Body of pancreas (tissue), 4 donors: ENCODE measurements at regions not wholly inside any gene's neighbourhood (a gene's known extent, or its start where the extent isn't known, plus 50 kb on each side); places are given as distances from the start of the nearest gene placed in this dataset.

Source experiments
- ATAC-seq: fragments of 150-250 bp; one replicate; pipeline ENCODE4 v1.9.1; 2016
- DNase-seq, 4 donors: peaks; one replicate each; pipeline ENCODE4 v3.0.0-alpha.2; 2019
- H3K27ac ChIP-seq, 4 donors: fragments of 200-600 bp; sonication (generic); 1 replicate in 3 of 4; 2 replicates in 1 of 4; pipeline versions ENCODE4 v1.5.1 to v1.6.1; 2016 to 2019; ENCODE audit warnings: mild to moderate bottlenecking in 1 of 4, mixed read lengths in 1 of 4, moderate library complexity in 1 of 4
- H3K27me3 ChIP-seq, 2 donors: fragments of 200-600 bp; sonication (generic); one replicate each; pipeline ENCODE4 v1.6.0; 2016; ENCODE audit warnings: mild to moderate bottlenecking in 1 of 2
- H3K36me3 ChIP-seq, 2 donors: fragments of 200-600 bp; sonication (generic); replicated peaks in 1 of 2; 2 replicates each; pipeline ENCODE4 v1.5.1; 2016; ENCODE audit warnings: low read depth in 2 of 2; ENCODE audit not compliant: insufficient read depth in 1 of 2
- H3K4me1 ChIP-seq: fragments of 200-600 bp; sonication (generic); one replicate; pipeline ENCODE4 v1.6.0; 2016
- H3K4me3 ChIP-seq, 2 donors: fragments of 200-600 bp; sonication (generic); 1 replicate in 1 of 2; 2 replicates in 1 of 2; pipeline ENCODE4 v1.5.1; 2016 to 2019
- H3K9me3 ChIP-seq, 3 donors: fragments of 200-600 bp; sonication (generic); 1 replicate in 2 of 3; 2 replicates in 1 of 3; pipeline ENCODE4 v1.5.1; 2016
- CTCF ChIP-seq, 7 experiments: fragments of 450-650 bp in 4 of 7; fragments of 200-600 bp in 3 of 7; sonication (generic) in 3 of 7; IDR thresholded peaks; one replicate each; pipeline ENCODE4 v1.5.1; 2016 to 2019; ENCODE audit warnings: antibody characterized with exemption in 7 of 7
- POLR2A ChIP-seq, 3 donors: fragments of 450-650 bp; IDR thresholded peaks; one replicate each; pipeline ENCODE4 v1.6.1; 2016; ENCODE audit warnings: antibody characterized with exemption in 3 of 3, mild to moderate bottlenecking in 2 of 3
- WGBS, 2 donors: methylation state at CpG; one replicate each; pipeline ENCODE4 v1.1.5; 2017; 5-methylcytosine and 5-hydroxymethylcytosine counted together
- intact Hi-C: fragments of 100-400 bp; cut with DNase I; formaldehyde crosslinking; loops from one replicate; pipeline ENCODE4 v1.15.1; 2023

GRCh38 chr5:138649775-138650174, 74.6 kb upstream of the HSPA9 start:
- Histone ChIP-seq H3K4me3 (no peak overlapping the region), H3K9me3 (no peaks in the 10 kb centered on the region), H3K27me3 (no peaks in the 10 kb centered on the region), H3K36me3 (no peaks in the 10 kb centered on the region), H3K27ac (no peak overlapping the region), H3K4me1 (no peaks in the 10 kb centered on the region)
- WGBS, 2 donors = 65 to 80% methylated on average over 1 to 3 of the region's 3 CpGs
- ATAC-seq = no peak
- intact Hi-C loops = no loop called here
- DNase-seq = no peak
- TF ChIP-seq CTCF (IDR thresholded peaks at IDR 0.05) (no peak), POLR2A (IDR thresholded peaks at IDR 0.05) (no peak)

- no peaks in the 10 kb centered on the region for H3K9me3 ChIP-seq
- H3K27me3 ChIP-seq = no peaks in the 10 kb centered on the region
- TF ChIP-seq CTCF (IDR thresholded peaks at IDR 0.05) (no peak), POLR2A (IDR thresholded peaks at IDR 0.05) (no peak)
- ATAC-seq (no peak), DNase-seq (no peak)
- H3K27ac ChIP-seq = no peak overlapping the region
- intact Hi-C loops = no loop called here
- H3K4me1 ChIP-seq = no peaks in the 10 kb centered on the region
- 74 to 80% methylated on average over 3 to 9 of the region's 9 CpGs for WGBS, 2 donors
- no peak overlapping the region for H3K4me3 ChIP-seq
- no peaks in the 10 kb centered on the region for H3K36me3 ChIP-seq
Measured at GRCh38 chr5:138649316-138649720, 74.1 kb upstream of the HSPA9 start.

DNA sequence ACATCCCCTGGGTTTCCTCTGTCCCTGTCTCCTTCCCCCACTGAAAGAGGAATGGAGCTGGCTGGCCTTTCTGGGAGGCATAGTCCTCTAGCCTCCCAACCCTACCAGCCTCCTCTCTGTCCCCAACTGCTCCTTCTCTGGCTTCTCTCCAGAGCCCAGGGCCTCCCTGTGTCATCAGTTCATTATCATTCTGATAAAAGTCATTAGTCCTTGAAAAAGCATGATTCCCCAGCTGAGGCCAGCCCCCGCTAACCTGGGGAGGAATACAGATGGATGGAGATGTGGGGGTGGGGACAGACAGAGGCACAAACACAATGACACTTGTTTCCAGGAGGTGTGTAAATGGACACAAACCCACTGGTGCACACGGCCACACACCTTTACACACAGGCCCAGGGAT, 73.6 kb upstream of the HSPA9 start:
- ATAC-seq (no peak), DNase-seq (no peak)
- Histone ChIP-seq H3K4me1 (no peaks in the 10 kb centered on the region), H3K9me3 (no peaks in the 10 kb centered on the region), H3K4me3 (no peak overlapping the region), H3K27ac (no peak overlapping the region), H3K36me3 (no peaks in the 10 kb centered on the region), H3K27me3 (no peaks in the 10 kb centered on the region)
- TF ChIP-seq CTCF (IDR thresholded peaks at IDR 0.05) (no peak), POLR2A (IDR thresholded peaks at IDR 0.05) (no peak)
- intact Hi-C loops = no loop called here
- WGBS, 2 donors = 79 to 81% methylated on average over 2 of the region's 2 CpGs

GRCh38 chr5:138647794-138648410, 72.7 kb upstream of the HSPA9 start:
- no peak for DNase-seq
- Histone ChIP-seq H3K27me3 (no peaks in the 10 kb centered on the region), H3K4me1 (no peaks in the 10 kb centered on the region), H3K4me3 (no peak overlapping the region), H3K36me3 (no peaks in the 10 kb centered on the region), H3K27ac (no peak overlapping the region), H3K9me3 (no peaks in the 10 kb centered on the region)
- WGBS, 2 donors = 86 to 91% methylated on average over 4 to 5 of the region's 5 CpGs
- intact Hi-C loops = no loop called here
- no peak for TF ChIP-seq CTCF (IDR thresholded peaks at IDR 0.05)
- no peak for TF ChIP-seq POLR2A (IDR thresholded peaks at IDR 0.05)
- no peak for ATAC-seq

DNA sequence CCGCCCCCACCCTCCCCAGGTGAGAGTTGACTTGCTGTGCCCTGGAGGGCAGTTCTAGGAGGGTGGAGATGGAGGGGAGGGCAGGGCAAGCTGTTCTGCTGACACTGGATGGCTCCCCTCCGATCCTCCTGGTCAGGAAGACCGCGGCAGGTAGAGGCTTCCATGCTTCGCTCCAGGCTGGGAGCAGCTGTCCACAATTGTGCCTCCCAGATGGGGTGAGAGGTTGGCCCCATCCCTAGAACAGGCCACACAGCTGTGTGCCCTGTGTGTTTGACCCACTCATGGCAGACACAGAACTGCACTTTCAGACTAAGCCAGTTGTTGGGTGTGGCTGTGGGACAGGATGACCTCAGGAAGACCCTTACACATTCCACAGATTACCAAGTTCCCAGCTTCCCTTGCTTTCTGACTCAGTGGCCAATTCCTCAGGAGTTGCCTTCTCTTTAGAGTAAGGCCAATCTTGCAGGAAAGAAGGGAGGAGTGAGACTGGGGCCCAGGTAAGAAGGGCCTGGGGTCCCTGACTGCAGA, 72.1 kb upstream of the HSPA9 start:
- Histone ChIP-seq H3K9me3 (no peaks in the 10 kb centered on the region), H3K27me3 (no peaks in the 10 kb centered on the region), H3K4me3 (no peak overlapping the region), H3K27ac (no peak overlapping the region), H3K36me3 (no peaks in the 10 kb centered on the region), H3K4me1 (no peaks in the 10 kb centered on the region)
- no peak for ATAC-seq
- 87 to 94% methylated on average over 2 to 5 of the region's 5 CpGs for WGBS, 2 donors
- TF ChIP-seq CTCF (IDR thresholded peaks at IDR 0.05) (no peak), POLR2A (IDR thresholded peaks at IDR 0.05) (no peak)
- intact Hi-C loops = no loop called here
- no peak for DNase-seq
